ENCODE measurements at regions not wholly inside any gene's neighbourhood (a gene's known extent, or its start where the extent isn't known, plus 50 kb on each side); places are given as distances from the start of the nearest gene placed in this dataset.

GRCh38 chr16:51756447-51757123 lies 605.5 kb upstream of the SALL1 start:
- no peak for TF ChIP-seq CTCF (IDR thresholded peaks at IDR 0.05; ENCODE audit: control extremely low read depth, extremely low read depth, low read depth, missing control alignments)
- DNase-seq (ENCODE audit: extremely low spot score): no peak
- CTCF ChIA-PET: interaction anchor here (1.1 kb wide), 1 partner anchor 17 kb away, joined by 3 read pairs; no protein-coding TSS in a partner anchor
- POLR2A ChIA-PET: no interaction called here

- no peak for DNase-seq (ENCODE audit: extremely low spot score)
- ChIA-PET CTCF (no interaction called here), POLR2A (no interaction called here)
- TF ChIP-seq CTCF (IDR thresholded peaks at IDR 0.05; ENCODE audit: control extremely low read depth, extremely low read depth, low read depth, missing control alignments): no peak
Observed at GRCh38 chr16:51755577-51756355, 604.7 kb upstream of the SALL1 start.

GRCh38 chr16:51755039-51755501 lies 604.0 kb upstream of the SALL1 start:
- POLR2A ChIA-PET: no interaction called here
- TF ChIP-seq CTCF (IDR thresholded peaks at IDR 0.05; ENCODE audit: control extremely low read depth, extremely low read depth, low read depth, missing control alignments): no peak

GRCh38 chr16:51753467-51754127 lies 602.5 kb upstream of the SALL1 start:
- no peak for DNase-seq (ENCODE audit: extremely low spot score)
- no peak for TF ChIP-seq CTCF (IDR thresholded peaks at IDR 0.05; ENCODE audit: control extremely low read depth, extremely low read depth, low read depth, missing control alignments)
- CTCF ChIA-PET: interaction anchor here (0.8 to 1.3 kb wide), 2 partner anchors 13 to 14 kb away, joined by 3 to 4 read pairs; no protein-coding TSS in a partner anchor
- POLR2A ChIA-PET: no interaction called here

More at GRCh38 chr16:51755039-51755501, 604.0 kb upstream of the SALL1 start:
- CTCF ChIA-PET: no interaction called here
- no peak for DNase-seq (ENCODE audit: extremely low spot score)

GRCh38 chr16:51752438-51752995 lies 601.4 kb upstream of the SALL1 start:
- CTCF ChIA-PET: interaction anchor here (0.8 to 1.3 kb wide), 3 partner anchors 12 to 15 kb away, joined by 3 to 4 read pairs (median 3); no protein-coding TSS in a partner anchor
- no peak for TF ChIP-seq CTCF (IDR thresholded peaks at IDR 0.05; ENCODE audit: control extremely low read depth, extremely low read depth, low read depth, missing control alignments)
- POLR2A ChIA-PET: no interaction called here
- DNase-seq (ENCODE audit: extremely low spot score): no peak

- CTCF ChIA-PET: interaction anchor here (0.6 to 1.3 kb wide), 2 partner anchors 13 to 1082 kb away, joined by 3 read pairs; no protein-coding TSS in a partner anchor
- no peak for DNase-seq (ENCODE audit: extremely low spot score)
- POLR2A ChIA-PET: no interaction called here
- no peak for TF ChIP-seq CTCF (IDR thresholded peaks at IDR 0.05; ENCODE audit: control extremely low read depth, extremely low read depth, low read depth, missing control alignments)
Observed at GRCh38 chr16:51747329-51747728, 596.3 kb upstream of the SALL1 start.

Measured in GM10248 (cell line).